DOHH2 (cell line): ENCODE measurements at regions not wholly inside any gene's neighbourhood (a gene's known extent, or its start where the extent isn't known, plus 50 kb on each side); places are given as distances from the start of the nearest gene placed in this dataset.

Experiments used
- H3F3A ChIP-seq: fragments of 200-600 bp; sonication (generic), shearing (Covaris generic); 2 replicates; pipeline ENCODE4 v1.6.0; 2016; ENCODE audit warnings: antibody characterized with exemption, mild to moderate bottlenecking; ENCODE audit not compliant: control insufficient read depth, insufficient read depth
- H3K27ac ChIP-seq: fragments of 200-600 bp; sonication (generic); 2 replicates; pipeline ENCODE4 v1.5.1; 2014; ENCODE audit warnings: low read depth, mild to moderate bottlenecking, low read length, moderate library complexity
- H3K27me3 ChIP-seq: fragments of 200-600 bp; sonication (generic); 2 replicates; pipeline ENCODE4 v1.6.1; 2014; ENCODE audit warnings: mild to moderate bottlenecking, low read length, mixed read lengths; ENCODE audit not compliant: control insufficient read depth
- H3K36me3 ChIP-seq: fragments of 200-600 bp; sonication (generic); 2 replicates; pipeline ENCODE4 v1.6.1; 2014; ENCODE audit warnings: mild to moderate bottlenecking, low read length, moderate library complexity, mixed read lengths; ENCODE audit not compliant: control insufficient read depth
- H3K4me1 ChIP-seq: fragments of 200-600 bp; sonication (generic); 2 replicates; pipeline ENCODE4 v1.6.1; 2014; ENCODE audit warnings: mild to moderate bottlenecking, low read length, mixed read lengths; ENCODE audit not compliant: control insufficient read depth
- H3K4me2 ChIP-seq: fragments of 200-600 bp; sonication (generic); 2 replicates; pipeline ENCODE4 v1.6.0; 2014; ENCODE audit warnings: mild to moderate bottlenecking, low read length, moderate library complexity
- H3K4me3 ChIP-seq: fragments of 200-600 bp; sonication (generic); 2 replicates; pipeline ENCODE4 v1.5.1; 2014; ENCODE audit warnings: mild to moderate bottlenecking, low read length, mixed read lengths
- H3K79me2 ChIP-seq: fragments of 200-600 bp; sonication (generic); 2 replicates; pipeline ENCODE4 v1.6.1; 2014; ENCODE audit warnings: mild to moderate bottlenecking, low read length, mixed read lengths; ENCODE audit not compliant: control insufficient read depth
- H3K9me2 ChIP-seq: fragments of 200-600 bp; sonication (generic); replicated peaks from 2 replicates; pipeline ENCODE4 v1.6.1; 2014; ENCODE audit warnings: mild to moderate bottlenecking, low read length, mixed read lengths; ENCODE audit not compliant: control insufficient read depth
- H3K9me3 ChIP-seq: fragments of 200-600 bp; sonication (generic); 2 replicates; pipeline ENCODE4 v1.6.1; 2014; ENCODE audit warnings: antibody characterized with exemption, low read length, mixed read lengths; ENCODE audit not compliant: control insufficient read depth, insufficient read depth
- H4K20me1 ChIP-seq: fragments of 200-600 bp; sonication (generic); 2 replicates; pipeline ENCODE4 v1.6.0; 2014; ENCODE audit warnings: low read depth, mild to moderate bottlenecking, antibody characterized with exemption, low read length, moderate library complexity; ENCODE audit not compliant: control insufficient read depth, insufficient read depth
- EZH2phosphoT487 ChIP-seq: fragments of 200-600 bp; sonication (generic); IDR thresholded peaks from 2 replicates; pipeline ENCODE4 v1.6.1; 2017; ENCODE audit warnings: borderline replicate concordance, mild to moderate bottlenecking, antibody characterized with exemption, low read length, moderate library complexity, mixed read lengths
- TF ChIP-seq, protein P1 (sequence below): fragments of 200-600 bp; sonication (generic); IDR thresholded peaks from one replicate; pipeline ENCODE4 v1.5.1; 2014; ENCODE audit warnings: antibody characterized with exemption, mild to moderate bottlenecking, low read depth, low read length; ENCODE audit not compliant: poor library complexity, severe bottlenecking

DNA sequence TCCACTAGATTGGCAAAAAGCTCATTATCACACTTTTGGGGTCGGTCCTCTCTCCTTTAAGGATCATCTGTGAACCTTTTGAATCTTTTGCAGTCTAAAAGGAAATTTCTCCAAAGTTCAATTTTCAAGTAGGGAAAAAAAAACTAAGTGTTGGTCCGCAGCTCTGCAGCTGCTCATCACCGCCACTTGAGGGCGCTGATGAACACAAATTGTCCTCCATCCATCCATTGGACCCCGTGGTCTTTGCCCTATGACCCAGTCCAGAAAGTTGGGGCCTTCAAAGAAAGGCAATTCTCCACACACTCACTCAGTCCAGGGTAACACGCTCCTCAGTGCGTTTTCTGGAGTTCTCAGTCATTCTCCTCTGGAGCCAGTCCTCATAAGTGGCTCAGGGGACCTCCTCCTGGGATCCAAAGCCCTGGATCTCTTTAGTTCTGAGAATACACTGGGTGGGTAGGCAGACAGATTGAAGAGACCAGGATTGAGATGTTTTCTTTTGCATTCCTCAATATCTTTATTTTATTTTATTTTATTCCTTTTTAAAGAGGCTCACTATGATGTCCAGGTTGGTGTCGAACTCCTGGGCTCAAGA, 63.6 kb upstream of the SLC28A3 start:
- Histone ChIP-seq H3K27me3 (no peaks in the 10 kb centered on the region), H3K4me2 (no peak overlapping the region), H3K9me3 (no peaks in the 10 kb centered on the region), H3F3A (no peaks in the 10 kb centered on the region), H3K27ac (no peak overlapping the region), H3K4me1 (no peaks in the 10 kb centered on the region), H4K20me1 (no peaks in the 10 kb centered on the region), H3K4me3 (no peak overlapping the region), H3K79me2 (no peaks in the 10 kb centered on the region), H3K9me2 (no peaks in the 10 kb centered on the region), H3K36me3 (no peaks in the 10 kb centered on the region)
- no peak for TF ChIP-seq EZH2phosphoT487
- TF ChIP-seq, protein P1, sequence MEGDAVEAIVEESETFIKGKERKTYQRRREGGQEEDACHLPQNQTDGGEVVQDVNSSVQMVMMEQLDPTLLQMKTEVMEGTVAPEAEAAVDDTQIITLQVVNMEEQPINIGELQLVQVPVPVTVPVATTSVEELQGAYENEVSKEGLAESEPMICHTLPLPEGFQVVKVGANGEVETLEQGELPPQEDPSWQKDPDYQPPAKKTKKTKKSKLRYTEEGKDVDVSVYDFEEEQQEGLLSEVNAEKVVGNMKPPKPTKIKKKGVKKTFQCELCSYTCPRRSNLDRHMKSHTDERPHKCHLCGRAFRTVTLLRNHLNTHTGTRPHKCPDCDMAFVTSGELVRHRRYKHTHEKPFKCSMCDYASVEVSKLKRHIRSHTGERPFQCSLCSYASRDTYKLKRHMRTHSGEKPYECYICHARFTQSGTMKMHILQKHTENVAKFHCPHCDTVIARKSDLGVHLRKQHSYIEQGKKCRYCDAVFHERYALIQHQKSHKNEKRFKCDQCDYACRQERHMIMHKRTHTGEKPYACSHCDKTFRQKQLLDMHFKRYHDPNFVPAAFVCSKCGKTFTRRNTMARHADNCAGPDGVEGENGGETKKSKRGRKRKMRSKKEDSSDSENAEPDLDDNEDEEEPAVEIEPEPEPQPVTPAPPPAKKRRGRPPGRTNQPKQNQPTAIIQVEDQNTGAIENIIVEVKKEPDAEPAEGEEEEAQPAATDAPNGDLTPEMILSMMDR = peak; percentile 86

DNA sequence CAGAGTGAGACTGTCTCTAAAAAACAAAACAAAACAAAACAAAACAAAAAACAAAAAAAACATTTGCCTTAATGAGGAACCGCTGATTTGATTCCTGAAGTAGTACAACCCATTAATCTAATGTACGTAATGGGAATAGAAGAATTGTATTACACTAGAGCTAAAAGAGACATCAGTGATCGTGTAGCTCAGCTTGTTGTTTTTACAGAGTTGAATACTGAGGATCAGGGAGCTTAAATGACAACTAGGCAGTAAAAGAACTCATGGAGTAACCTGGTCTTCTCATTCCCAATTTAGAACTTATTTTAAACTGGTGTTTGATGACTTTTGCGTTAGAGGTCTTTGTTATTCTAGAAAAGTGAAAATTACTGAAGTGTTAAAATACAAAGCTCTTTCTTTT, 65.1 kb upstream of the SLC28A3 start:
- Histone ChIP-seq H3K27me3 (no peaks in the 10 kb centered on the region), H3K4me1 (no peaks in the 10 kb centered on the region), H3K4me2 (no peak overlapping the region), H3K27ac (no peak overlapping the region), H3F3A (no peaks in the 10 kb centered on the region), H3K79me2 (no peaks in the 10 kb centered on the region), H3K4me3 (no peak overlapping the region), H3K9me2 (no peaks in the 10 kb centered on the region), H3K36me3 (no peaks in the 10 kb centered on the region), H4K20me1 (no peaks in the 10 kb centered on the region), H3K9me3 (no peaks in the 10 kb centered on the region)
- TF ChIP-seq, protein P1 = no peak
- no peak for TF ChIP-seq EZH2phosphoT487

DNA sequence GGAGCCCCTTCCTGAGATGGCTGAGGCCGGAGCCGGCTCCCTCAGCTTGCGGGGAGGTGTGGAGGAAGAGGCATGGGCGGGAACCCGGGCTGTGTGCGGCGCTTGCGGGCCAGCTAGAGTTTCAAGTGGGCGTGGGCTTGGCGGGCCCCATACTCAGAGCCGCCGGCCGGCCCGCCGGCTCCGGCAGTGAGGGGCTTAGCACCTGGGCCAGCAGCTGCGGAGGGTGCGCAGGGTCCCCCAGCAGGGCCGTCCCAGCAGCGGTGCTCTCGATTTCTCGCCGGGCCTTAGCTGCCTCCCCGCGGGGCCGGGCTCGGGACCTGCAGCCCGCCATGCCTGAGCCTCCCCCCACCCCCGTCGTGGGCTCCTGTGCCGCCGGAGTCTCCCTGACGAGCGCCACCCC, 67.9 kb upstream of the SLC28A3 start:
- Histone ChIP-seq H3K9me3 (no peaks in the 10 kb centered on the region), H3K9me2 (no peaks in the 10 kb centered on the region), H3K4me1 (no peaks in the 10 kb centered on the region), H3F3A (no peaks in the 10 kb centered on the region), H3K36me3 (no peaks in the 10 kb centered on the region), H3K27me3 (no peaks in the 10 kb centered on the region), H3K4me3 (no peak overlapping the region), H3K27ac (no peak overlapping the region), H3K79me2 (no peaks in the 10 kb centered on the region), H4K20me1 (no peaks in the 10 kb centered on the region), H3K4me2 (no peak overlapping the region)
- TF ChIP-seq, protein P1 = no peak
- TF ChIP-seq EZH2phosphoT487 = no peak
